Astrocyte (in vitro differentiated cells and primary cell): ENCODE measurements at regions not wholly inside any gene's neighbourhood (a gene's known extent, or its start where the extent isn't known, plus 50 kb on each side); places are given as distances from the start of the nearest gene placed in this dataset.

Experiments used
- EZH2 ChIP-seq: IDR thresholded peaks from 2 replicates; pipeline ENCODE4 v1.6.1; 2012; ENCODE audit warnings: mild to moderate bottlenecking, low read length, inconsistent platforms; ENCODE audit not compliant: insufficient read depth
- TF ChIP-seq, protein P1 (sequence below): IDR thresholded peaks from 2 replicates; pipeline ENCODE4 v1.5.1; 2011; ENCODE audit warnings: low read depth, mild to moderate bottlenecking, inconsistent platforms, low read length, moderate library complexity; ENCODE audit not compliant: insufficient read depth

DNA sequence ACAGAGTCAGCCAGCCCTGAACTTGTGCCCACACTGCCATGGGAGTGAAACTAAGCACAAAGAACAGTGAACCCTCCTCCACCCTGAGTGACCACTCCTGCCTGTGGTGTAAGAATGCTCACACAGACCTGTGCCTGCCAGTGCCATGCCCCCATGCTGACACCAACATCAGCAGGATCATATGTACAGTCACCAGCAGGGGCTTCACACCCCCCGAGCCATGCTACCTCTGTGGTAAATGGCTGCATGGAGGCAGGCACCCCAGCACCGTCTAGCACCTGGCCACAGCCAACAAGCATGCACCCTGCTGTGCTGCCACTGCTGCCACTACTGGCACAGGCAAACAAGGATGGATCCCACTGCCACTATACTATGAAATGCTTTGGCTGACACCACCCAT lies 344.4 kb upstream of the CCDC196 start:
- TF ChIP-seq, protein P1, sequence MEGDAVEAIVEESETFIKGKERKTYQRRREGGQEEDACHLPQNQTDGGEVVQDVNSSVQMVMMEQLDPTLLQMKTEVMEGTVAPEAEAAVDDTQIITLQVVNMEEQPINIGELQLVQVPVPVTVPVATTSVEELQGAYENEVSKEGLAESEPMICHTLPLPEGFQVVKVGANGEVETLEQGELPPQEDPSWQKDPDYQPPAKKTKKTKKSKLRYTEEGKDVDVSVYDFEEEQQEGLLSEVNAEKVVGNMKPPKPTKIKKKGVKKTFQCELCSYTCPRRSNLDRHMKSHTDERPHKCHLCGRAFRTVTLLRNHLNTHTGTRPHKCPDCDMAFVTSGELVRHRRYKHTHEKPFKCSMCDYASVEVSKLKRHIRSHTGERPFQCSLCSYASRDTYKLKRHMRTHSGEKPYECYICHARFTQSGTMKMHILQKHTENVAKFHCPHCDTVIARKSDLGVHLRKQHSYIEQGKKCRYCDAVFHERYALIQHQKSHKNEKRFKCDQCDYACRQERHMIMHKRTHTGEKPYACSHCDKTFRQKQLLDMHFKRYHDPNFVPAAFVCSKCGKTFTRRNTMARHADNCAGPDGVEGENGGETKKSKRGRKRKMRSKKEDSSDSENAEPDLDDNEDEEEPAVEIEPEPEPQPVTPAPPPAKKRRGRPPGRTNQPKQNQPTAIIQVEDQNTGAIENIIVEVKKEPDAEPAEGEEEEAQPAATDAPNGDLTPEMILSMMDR, result no peak
- no peak for TF ChIP-seq EZH2
